Inflammatory macrophage (primary cell): ENCODE measurements at regions not wholly inside any gene's neighbourhood (a gene's known extent, or its start where the extent isn't known, plus 50 kb on each side); places are given as distances from the start of the nearest gene placed in this dataset.

Experiments used
- DNase-seq, 2 donors: peaks; one replicate each; pipeline ENCODE4 v3.0.0-alpha.2; 2020 to 2022

DNA sequence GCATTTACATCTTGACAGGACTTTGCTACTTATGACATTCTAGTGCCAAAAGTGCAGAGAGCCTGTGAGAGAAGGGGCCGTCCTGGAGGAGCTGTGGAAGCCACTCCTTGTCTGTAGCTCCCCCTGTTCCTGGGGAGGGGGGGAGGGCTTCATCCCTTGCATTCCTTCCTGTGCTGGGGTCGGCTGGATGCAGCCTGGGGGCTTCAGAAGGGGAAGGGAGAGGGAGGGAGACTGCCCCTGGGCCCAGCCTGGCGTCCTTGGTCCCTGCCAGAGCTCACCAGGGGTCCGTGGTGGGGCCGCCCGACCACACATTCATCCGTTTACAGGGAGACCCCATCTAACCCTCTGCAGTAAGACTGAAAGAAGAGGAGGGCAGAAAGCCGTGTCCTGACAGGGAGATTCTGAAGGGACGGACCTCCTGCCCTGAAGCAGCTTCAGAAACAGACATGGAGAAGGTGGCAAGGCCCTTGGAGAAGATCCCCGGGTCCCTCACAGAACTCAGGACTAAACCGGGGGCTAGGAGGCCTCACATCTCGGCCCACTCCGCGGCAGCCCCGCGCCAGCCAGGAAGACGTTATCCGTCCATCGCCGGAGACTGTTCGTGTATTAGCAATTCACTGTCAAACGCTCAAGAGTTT is 258.3 kb upstream of the SALL3 start:
- no peak for DNase-seq

DNA sequence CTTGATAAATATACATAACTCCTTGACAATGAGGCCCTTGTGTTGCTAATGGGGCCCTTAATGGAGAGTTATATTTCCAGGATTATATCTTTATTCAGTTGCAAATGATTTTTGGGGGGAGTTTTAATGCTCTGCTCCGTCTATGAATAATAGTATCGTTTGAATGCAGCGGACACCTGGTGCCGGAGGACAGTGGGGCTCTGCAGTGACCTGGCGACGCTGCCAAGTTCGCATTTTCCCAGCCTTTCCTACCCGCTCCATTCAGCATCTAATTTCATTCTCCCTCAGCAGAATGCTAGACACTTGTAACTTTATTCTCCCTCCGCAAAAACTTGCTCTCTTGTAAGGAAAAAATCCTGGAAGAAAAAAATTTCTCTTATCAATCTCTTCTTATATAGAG is 257.6 kb upstream of the SALL3 start:
- DNase-seq = no peak

DNA sequence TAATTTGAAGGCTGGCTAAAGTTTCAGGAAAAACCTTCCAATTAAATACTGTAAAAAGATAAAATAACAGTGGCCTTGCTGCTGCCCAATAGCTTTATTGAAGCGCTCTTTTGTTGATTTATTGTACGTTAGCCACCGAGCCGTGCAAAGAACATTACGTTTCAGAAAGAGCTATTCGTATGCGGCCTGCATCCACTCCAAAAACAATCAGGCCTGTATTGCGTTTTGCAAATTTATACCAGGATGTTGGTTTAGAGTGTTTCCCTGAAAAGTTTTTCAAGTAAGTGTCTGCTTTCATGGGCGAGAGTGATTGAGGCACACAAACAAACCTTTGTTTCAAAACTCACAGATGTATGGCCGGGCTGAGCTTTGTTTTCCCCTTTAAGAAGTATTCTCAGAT is 257.2 kb upstream of the SALL3 start:
- no peak for DNase-seq

DNA sequence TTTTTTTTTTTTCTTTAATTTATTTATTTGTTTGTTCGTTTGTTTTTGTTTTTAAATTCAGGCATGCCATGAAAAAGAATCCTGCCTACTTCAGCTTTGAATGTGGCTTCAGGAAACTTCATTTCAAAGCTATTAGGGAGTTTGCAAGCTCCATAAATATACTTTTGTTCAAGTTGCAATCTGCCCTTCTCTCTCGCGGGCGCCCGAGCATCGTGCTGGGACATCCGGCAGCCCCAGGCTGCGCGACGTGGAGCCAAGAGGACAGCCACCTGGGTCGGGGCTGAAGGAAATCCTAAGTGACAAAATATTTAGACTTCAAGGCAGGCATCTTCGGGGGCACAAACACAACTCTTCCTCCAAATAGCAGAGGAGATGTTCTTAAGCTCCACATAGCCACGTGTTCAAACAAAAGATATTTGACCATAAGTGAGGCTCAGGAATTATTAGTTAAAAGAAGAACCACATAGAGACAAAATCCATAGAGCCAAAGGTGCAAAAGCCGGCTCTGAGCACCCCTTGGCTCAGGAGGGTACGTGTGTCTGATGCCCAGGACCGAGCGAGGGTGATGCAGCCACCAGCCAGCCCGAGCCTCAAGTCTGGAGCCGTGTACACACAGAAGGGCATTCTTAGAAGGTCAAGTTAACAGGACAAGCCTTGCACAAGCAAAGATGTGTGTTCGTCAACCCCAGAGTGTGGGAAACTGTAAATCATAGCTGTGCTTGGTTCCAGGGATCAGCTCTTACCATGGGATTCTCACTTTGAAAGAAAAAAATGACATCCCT is 256.5 kb upstream of the SALL3 start:
- DNase-seq = no peak

DNA sequence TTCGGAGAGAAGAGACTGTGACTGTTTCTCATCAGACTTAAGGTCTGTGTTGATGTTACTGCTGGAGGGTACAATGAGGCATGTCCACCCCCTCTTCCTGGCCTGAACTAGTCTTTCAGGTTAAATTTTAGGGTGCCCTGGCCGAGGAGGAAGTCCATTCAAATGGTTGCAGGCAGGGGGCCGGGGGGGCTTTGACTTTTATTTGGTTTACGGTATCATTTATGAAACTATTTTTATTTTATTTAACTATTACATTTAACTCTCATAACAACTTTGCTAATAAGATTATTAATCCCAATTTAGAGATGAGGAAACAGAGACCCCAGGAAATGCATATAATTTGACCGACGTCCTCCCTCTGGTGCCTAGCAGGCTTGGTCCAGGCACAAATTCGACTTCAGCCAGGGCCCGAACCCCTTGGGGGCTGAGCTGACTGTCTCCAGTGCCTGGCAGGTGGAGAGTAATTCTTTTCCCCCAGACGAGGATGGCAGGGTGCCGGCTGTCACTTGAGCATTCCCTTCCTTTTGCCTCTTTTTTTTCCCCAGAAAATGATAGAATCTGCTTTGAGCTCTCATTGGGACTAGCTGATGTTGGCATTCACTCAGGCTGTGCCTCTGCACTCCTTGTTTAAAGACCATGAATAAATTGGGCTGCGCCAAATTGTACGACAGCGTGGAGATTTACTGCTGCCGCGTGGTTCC is 255.3 kb upstream of the SALL3 start:
- no peak for DNase-seq

DNA sequence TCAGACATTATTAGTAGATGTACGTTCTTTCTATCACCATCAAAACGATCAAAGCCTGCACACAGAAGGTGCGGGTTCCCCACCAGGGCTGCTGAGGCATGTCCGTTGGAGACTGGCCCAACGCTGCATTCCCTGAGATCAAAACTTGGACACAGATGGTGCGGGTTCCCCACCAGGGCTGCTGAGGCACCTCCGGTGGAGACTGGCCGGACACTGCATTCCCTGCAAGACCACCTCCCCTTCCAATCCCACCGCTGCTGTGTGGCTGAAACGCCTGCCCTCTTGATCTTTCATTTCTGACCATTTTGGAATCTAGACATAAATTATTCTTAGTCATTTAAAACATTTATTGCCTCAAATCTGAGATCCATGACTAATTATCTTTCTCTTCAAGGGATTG is 254.2 kb upstream of the SALL3 start:
- DNase-seq = no peak

DNA sequence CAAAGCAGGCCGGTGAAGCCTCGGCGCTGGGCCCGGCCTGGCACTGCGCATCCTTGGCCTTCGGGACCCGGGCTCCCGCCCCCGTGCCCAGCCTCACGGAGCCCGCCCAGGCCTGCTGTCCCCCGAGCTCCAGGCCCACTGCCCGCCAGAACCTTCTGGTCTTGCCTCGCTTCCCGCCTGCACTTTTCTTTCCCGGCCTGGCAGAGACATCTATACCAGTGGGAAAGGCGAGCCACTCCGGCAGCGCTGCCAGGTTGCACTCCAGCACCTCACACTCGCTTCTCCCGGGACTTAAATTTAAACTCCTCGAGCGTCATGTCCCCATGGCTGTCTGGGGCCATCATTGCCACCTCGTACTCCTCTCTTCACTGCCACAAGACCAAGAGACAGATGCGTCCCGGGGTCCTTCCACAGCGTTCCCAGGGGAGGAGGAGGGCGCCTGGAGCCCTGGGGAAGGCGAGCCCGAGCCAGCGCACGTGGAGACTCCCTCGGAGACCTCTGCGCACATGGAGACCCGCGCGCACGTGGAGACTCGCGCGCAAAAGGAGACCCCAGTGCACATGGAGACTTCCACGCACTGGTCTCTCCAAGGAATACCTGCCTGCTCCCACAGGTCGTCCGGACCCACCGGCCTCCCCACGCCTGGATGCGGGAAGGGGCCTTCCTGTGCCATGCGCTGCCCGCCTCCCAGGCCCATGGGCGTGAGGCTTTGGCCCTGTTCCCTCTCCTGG is 253.1 kb upstream of the SALL3 start:
- no peak for DNase-seq

DNA sequence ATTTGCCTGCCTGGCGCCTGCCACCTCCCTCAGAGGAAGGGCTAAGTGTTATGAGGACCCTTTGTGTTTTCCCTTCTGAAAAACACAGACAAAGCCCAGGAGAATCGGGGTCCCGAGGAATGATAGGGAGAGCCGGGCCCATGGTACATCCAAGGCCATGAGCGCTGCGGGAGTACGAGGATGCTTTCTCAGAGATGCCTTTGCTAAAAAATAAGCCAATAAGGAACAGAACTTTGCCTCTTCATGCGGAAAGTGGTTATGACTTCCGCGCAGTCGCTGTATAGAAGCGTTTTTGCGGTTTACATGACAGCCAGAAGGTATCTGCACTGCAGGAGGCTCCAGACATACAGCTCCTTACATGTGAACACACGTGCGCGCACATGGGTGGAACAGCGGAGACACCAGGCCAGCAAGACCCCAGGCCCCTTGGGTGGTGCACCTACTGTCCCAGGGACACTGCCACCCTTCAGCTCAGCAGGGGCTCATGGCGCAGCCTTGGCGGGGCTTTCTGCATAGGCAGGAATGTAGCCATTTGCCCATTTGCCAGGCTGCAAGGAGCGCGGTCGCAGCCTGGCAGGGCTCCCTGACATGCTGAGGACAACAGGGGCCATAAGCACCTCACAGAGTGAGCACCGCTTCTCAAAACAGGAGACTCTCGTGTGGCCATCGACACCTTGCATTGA is 252.4 kb upstream of the SALL3 start:
- DNase-seq = no peak

DNA sequence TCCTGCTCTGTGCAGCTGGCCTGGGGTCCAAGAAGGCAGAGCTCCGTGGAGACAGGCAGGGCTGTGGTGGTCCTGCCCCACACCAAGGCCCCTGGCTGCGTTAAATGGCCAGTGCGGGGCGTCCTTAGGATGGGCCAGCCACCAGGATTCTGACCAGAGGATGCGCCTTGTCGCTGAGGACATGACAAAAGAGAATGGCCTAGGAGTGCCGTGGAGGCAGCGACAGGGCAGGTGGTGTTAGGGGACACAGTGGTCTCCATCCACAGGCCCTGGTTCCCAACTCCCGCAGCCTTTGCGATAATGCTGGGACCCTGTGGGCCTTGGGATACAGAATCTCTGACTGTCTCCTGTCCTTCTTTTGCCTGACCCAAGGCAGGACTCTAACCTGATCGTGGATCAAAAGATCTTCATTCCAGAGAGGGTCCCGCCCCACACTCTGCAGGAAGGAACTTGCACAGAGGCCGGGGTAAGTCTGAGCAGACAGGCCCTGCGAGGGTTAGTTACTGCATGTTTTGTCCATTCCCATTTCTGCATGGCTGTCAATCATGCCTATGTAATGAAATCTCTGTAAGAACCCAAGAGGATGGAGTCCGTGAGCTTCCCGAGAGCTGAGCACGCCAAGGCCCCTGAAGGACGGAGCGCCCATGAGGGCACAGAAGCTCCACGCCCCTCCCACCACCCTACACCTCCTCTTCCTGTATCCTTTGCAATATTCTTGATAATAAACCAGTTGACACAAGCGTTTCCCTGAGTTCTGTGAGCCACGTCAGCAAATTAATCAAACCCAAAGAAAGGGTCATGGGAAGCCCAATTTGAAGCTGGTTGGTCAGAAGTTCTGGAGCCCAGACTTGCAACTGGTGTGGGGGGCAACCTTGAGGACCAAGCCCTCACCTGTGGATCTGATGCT is 251.5 kb upstream of the SALL3 start:
- DNase-seq = no peak

DNA sequence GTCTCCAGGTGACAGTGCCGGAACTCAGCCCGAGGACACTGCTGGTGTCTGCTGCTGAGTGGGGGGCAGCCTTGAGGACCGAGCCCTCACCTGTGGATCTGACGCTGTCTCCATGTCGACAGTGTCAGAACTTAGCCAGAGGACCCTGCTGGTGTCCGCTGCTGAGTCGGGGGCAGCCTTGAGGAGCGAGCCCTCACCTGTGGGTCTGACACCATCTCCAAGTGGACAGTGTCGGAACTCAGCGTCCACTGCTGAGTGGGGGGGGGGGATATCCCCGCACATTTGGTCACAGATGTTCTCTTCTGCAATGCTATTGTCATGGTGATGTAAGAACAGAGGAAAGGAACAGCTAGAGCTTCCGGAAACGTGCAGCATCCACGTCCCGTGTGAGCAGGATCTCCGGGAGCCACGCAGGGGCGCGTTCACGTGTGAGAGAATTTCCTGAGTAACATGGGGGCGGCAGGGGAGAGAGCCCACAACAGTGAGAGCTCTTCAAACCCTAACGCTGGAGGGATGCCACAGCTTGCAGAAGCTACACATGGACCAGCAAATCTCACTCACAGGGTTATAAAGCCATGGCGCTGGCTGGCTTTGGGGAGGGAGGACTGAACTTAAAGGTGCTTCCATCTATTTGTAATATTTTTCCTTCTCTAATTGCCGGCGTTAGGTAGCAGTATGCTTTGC is 250.7 kb upstream of the SALL3 start:
- DNase-seq = no peak

DNA sequence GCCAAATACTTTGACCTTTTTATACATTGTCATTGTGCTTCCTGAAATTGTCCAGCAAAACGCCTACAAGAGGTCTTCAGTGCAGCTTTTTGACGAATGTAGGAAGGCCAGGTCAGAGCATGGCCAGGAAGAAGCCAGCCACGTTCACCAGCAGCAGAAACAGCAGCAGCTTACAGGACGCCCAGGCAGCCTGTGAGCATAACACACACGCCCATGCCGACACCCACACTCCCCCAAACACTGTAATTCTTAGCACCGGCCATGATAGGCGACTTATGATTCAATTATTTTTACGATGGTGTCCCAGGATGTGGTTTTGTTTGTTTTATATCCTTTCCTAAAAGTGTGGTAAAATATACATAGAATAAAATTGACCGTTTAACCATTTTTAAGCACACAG is 249.1 kb upstream of the SALL3 start:
- no peak for DNase-seq

DNA sequence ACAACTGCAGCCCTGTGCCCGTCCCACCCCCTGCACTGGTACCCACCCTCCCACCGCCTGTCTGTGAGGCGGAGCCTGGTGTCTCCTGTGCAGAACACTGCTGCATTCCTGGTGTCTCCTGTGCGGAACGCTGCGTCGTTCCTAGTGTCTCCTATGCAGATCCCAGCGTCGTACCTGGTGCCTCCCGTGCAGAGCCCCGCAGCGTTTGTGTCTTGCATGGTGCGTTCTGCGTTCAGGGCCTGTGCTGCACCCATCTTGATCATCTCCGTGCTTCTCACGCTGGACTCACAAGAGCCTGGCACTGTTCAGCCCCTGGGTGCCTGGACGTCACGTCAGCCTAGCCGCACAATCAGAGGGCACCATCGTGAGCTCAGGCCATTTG is 248.6 kb upstream of the SALL3 start:
- DNase-seq = no peak

DNA sequence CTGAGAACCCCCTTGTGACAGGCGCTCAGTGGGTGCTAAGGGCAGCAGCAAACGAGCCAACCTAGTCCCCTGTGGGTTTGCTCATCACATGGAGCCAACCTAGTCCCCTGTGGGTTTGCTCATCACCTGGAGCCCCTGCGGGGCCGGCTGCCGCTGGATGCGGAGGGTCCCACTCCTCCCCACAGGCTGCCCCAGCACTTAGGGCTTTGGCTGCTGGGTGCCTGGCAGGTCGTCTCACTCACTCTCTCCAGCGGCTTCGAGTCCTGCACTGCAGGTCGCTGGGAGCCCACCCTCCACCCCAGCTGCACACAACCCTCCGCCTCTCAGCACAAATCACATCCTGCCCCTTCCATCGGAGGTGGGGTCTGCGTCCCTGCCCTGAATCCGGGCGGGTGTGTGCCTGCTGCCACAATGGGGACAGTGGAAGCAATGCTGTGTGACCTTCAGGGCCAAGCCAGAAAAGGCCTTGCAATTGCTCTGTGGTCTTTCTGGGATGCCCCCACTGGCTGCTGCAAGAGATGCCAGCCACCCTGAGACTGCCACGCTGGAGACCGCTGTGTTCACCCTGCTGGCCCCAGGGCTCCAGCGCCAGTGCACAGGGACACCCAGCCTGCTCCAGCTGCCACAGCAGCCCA is 248.1 kb upstream of the SALL3 start:
- DNase-seq = no peak

DNA sequence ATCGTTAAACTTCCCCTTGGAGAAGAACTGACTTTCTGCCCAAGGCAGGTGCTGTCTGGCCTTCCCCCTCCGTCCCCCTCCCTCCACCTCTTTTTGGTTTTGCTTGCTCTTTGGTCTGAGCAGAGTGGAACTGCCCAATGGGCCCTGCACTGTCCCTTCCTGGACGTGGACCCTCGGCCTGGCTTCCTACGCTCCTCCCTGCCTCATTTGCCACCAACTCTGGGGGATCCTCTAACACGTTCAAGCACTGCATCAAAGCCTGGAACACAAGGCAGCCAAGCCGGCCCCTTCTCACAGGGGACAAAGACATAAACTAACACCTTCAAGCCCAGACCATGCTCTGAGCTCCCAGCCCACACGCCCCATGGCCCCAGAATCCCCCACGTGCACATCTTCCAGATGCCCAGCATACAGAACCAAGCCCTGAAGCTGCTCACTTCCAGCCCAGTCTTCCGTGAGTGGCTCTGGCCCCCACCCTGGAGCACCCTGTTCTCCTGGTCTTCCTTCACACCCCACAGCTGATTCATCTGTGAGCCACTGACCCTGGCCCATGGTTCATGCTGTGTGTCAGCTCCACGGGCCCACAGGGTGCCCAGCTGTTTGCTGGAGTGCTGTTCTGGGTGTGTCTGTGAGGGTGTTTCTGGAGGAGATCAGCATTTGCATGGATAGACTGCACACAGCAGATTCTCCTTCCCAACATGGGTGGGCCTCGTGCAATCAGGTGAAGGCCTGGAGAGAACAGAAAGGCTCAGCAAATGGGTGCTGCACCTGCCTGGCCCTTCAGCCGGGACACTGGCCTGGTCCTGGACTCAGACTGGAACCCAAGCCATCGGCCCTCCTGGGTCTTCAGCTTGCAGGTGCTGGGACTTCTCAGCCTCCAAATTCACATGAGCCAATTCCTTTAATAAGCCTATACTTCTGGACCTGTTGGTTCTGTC is 247.1 kb upstream of the SALL3 start:
- DNase-seq = no peak

DNA sequence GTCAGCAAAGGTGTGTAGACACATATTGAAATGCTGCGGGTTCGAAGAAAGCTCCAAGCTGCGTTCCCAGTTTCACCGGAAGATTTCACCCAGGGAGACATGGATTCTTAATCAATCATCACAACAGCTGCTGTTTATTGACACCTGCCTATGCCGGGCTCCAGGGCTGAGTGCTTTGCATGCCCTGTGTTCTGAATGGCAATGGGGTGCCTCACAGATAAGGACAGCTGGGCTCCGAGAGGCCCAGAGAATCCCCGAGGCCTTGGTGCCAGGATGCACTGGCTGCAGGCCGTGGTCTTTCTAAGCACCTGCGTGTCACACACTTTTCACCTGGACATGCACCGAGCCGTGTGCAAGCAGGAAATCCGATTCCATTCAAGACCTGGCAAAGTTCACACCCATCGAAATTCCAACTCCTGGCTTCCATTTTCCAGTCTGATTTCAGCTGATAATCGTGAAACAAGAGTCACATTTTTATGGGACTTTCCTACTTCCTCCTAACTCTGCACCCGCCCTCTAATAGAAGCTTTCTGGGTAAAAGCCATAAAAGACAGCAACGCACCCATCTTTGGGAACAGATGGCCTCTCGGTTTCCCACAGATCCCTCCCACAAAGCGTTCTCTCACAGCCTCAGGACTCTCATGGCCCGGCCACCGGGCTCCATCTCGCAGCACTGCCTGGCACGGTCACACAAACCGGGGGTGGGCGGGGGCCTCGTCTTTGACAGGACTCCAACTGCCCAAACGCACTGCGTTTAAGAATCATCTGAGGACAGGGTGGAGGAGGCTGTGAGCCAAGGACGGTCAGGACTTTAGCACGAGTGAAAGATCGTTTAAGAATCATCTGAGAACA is 245.6 kb upstream of the SALL3 start:
- DNase-seq = no peak

DNA sequence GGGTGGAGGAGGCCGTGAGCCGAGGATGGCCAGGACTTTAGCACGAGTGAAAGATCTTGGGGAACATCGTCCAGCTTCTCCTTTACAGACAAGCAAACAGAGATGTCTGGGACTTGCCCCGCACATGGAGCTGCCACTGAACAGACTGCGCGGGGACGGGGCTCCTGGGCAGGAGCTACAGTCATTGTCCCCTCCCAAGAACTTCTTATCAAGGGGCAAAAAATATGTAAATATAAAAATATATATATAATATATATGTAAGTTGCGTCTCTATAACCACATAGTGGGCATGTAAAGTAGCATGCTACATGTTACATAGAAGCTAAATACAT is 245.0 kb upstream of the SALL3 start:
- DNase-seq = no peak

DNA sequence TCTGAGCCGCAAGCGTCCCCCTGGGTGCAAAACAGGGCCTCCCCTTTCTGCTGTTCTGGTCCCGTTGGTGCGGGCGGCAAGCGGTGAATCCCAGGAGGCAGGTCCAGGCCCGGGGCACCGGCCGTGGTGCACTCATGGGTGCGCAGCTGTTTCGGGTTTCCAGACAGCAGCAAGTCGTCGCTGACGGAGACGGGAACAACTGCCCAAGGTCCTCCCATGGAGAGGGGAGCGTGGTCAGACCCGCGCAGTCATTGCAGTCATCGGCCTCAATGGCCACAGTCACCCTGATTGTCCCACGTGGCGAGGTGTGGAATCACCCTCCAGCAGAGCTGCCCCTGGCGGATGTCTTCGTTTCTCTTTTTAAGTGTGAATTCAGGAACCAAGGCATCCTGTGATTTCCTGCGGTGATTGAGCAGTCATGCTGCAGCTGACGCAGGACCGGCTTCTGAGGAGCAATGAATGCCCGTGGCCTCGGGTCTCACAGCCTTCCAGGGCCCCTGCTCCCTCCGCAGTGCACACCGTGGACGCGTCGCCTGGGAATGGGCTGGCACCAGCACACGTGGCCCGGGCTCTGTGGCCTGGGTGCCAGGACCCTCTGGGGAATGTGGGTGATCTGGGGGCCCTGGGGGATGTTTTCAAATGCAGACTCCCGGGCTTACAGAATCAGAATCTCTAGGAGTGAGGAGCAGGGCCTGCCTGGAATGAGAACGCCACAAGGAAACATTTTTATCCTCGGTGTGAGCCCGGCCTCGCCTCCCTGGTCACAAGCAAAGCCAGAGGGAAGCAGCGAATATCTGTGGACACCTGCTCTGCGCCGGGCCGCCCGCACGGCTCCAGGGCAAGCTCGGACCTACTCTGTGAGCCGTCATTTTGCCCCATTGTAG is 244.2 kb upstream of the SALL3 start:
- DNase-seq = no peak
